ENCODE measurements at regions not wholly inside any gene's neighbourhood (a gene's known extent, or its start where the extent isn't known, plus 50 kb on each side); places are given as distances from the start of the nearest gene placed in this dataset.

DNA sequence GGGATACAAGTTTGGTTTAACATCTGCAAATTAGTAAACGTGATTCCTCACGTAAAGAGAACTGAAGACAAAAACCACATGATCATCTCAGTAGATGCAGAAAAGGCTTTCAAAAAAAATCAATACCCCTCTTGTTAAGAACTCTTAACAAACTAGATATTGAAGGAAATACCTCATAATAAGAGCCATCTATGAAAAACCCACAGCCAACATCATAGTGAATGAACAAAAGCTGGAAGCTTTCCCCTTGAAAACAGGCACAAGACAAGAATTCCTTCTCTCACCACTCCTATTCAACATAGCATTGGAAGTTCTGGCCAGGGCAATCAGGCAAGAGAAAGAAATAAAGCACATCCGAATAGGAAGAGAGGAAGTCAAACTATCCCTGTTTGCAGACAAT, 160.5 kb downstream of the CSNK2A3 start:
- TF ChIP-seq, protein P1, sequence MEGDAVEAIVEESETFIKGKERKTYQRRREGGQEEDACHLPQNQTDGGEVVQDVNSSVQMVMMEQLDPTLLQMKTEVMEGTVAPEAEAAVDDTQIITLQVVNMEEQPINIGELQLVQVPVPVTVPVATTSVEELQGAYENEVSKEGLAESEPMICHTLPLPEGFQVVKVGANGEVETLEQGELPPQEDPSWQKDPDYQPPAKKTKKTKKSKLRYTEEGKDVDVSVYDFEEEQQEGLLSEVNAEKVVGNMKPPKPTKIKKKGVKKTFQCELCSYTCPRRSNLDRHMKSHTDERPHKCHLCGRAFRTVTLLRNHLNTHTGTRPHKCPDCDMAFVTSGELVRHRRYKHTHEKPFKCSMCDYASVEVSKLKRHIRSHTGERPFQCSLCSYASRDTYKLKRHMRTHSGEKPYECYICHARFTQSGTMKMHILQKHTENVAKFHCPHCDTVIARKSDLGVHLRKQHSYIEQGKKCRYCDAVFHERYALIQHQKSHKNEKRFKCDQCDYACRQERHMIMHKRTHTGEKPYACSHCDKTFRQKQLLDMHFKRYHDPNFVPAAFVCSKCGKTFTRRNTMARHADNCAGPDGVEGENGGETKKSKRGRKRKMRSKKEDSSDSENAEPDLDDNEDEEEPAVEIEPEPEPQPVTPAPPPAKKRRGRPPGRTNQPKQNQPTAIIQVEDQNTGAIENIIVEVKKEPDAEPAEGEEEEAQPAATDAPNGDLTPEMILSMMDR (conservative IDR thresholded peaks at IDR 0.05): no peak

DNA sequence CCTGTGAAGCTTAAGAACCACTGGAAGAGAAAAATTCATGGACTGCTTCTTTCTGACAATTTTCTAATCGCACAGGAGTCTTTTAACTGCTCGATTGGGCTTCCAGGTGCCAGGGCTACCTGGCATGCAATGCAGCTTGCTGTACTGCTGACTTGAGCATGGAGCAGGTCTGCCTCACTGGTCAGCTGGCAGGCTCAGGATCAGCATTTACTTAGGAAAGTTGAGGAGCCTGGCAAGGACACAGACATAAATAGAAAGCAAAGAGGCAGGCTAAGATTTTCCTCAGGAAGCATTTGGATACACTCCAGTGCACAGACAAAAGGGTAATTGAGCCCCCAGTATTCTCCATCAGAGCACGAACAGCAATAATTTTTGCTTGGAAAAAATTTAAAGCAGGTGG, 163.5 kb downstream of the CSNK2A3 start:
- no peak for DNase-seq
- Histone ChIP-seq H3K9me3 (ENCODE audit: control insufficient read depth, low read length) (no peaks in the 10 kb centered on the region), H3K27ac (ENCODE audit: low read depth, low read length) (no peak overlapping the region), H3K4me3 (ENCODE audit: low read length) (no peak overlapping the region), H3K27me3 (ENCODE audit: control insufficient read depth, insufficient read depth, low read length, poor library complexity, severe bottlenecking) (no peaks in the 10 kb centered on the region), H3K9ac (ENCODE audit: extremely low read depth, low read length, poor library complexity, severe bottlenecking) (no peak overlapping the region), H3K36me3 (ENCODE audit: control insufficient read depth, insufficient read depth, low read length) (no peaks in the 10 kb centered on the region), H3K4me1 (ENCODE audit: control insufficient read depth, insufficient read depth, low read length) (no peaks in the 10 kb centered on the region)
- Mint-ChIP-seq H3K4me1 (no peaks in the 10 kb centered on the region), H3K27me3 (ENCODE audit: insufficient read depth) (peaks cover 12% of the 10 kb centered on the region), H3K27ac (no peak overlapping the region), H3K9me3 (peaks cover 7% of the 10 kb centered on the region), H3K4me3 (no peak overlapping the region), H3K36me3 (ENCODE audit: low read depth) (no peaks in the 10 kb centered on the region)
- TF ChIP-seq, protein P1 (conservative IDR thresholded peaks at IDR 0.05): no peak
- 90 to 100% methylated on average over 3 of the region's 3 CpGs for WGBS, 2 experiments (ENCODE audit: insufficient coverage in 1 of 2, insufficient read length in 1 of 2)

More for the DNA sequence above, 160.5 kb downstream of the CSNK2A3 start:
- peaks cover 16% of the 10 kb centered on the region for H3K27me3 Mint-ChIP-seq (ENCODE audit: insufficient read depth)
- no peaks in the 10 kb centered on the region for H3K4me1 Mint-ChIP-seq
- H3K4me3 Mint-ChIP-seq: no peak overlapping the region
- DNase-seq: no peak
- no peak overlapping the region for H3K9ac ChIP-seq (ENCODE audit: extremely low read depth, low read length, poor library complexity, severe bottlenecking)
- no peaks in the 10 kb centered on the region for H3K4me1 ChIP-seq (ENCODE audit: control insufficient read depth, insufficient read depth, low read length)
- WGBS, 2 experiments (ENCODE audit: insufficient coverage in 1 of 2, insufficient read length in 1 of 2): 93 to 94% methylated on average over 2 to 3 of the region's 3 CpGs
- no peaks in the 10 kb centered on the region for H3K9me3 ChIP-seq (ENCODE audit: control insufficient read depth, low read length)
- H3K9me3 Mint-ChIP-seq: peaks cover 10% of the 10 kb centered on the region
- no peaks in the 10 kb centered on the region for H3K27me3 ChIP-seq (ENCODE audit: control insufficient read depth, insufficient read depth, low read length, poor library complexity, severe bottlenecking)
- H3K27ac ChIP-seq (ENCODE audit: low read depth, low read length): no peak overlapping the region
- H3K27ac Mint-ChIP-seq: no peak overlapping the region
- H3K4me3 ChIP-seq (ENCODE audit: low read length): no peak overlapping the region
- no peaks in the 10 kb centered on the region for H3K36me3 ChIP-seq (ENCODE audit: control insufficient read depth, insufficient read depth, low read length)
- H3K36me3 Mint-ChIP-seq (ENCODE audit: low read depth): no peaks in the 10 kb centered on the region

DNA sequence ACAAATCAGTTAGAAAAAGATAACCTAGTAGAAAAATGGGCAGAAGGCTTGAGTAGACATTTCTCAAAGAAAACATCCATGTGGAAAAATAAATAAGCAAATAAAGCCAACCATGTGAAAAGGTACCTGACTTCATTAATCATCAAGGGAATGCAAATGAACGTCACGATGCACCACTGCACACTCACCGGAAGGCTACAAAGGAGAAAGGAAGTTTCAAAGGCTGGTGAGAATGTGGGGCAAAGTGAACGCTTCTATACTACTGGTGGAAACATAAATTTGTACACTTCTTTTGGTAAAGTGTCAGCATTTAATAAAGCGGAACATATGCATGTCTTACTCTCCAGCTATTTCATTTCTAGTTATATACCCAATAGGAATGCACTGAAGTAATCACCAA, 166.8 kb downstream of the CSNK2A3 start:
- Histone ChIP-seq H3K36me3 (ENCODE audit: control insufficient read depth, insufficient read depth, low read length) (no peaks in the 10 kb centered on the region), H3K9ac (ENCODE audit: extremely low read depth, low read length, poor library complexity, severe bottlenecking) (no peak overlapping the region), H3K27me3 (ENCODE audit: control insufficient read depth, insufficient read depth, low read length, poor library complexity, severe bottlenecking) (no peaks in the 10 kb centered on the region), H3K9me3 (ENCODE audit: control insufficient read depth, low read length) (no peaks in the 10 kb centered on the region), H3K4me1 (ENCODE audit: control insufficient read depth, insufficient read depth, low read length) (no peaks in the 10 kb centered on the region), H3K4me3 (ENCODE audit: low read length) (no peak overlapping the region), H3K27ac (ENCODE audit: low read depth, low read length) (no peak overlapping the region)
- H3K36me3 Mint-ChIP-seq (ENCODE audit: low read depth): no peaks in the 10 kb centered on the region
- no peak overlapping the region for H3K27ac Mint-ChIP-seq
- no peak overlapping the region for H3K4me3 Mint-ChIP-seq
- peaks cover 2% of the 10 kb centered on the region for H3K9me3 Mint-ChIP-seq
- TF ChIP-seq, protein P1 (conservative IDR thresholded peaks at IDR 0.05): no peak
- peaks cover 6% of the 10 kb centered on the region for H3K27me3 Mint-ChIP-seq (ENCODE audit: insufficient read depth)
- WGBS, 2 experiments (ENCODE audit: insufficient coverage in 1 of 2, insufficient read length in 1 of 2): 96 to 97% methylated on average over 3 to 5 of the region's 5 CpGs
- no peak for DNase-seq
- no peaks in the 10 kb centered on the region for H3K4me1 Mint-ChIP-seq
